B cell (primary cell): ENCODE measurements at regions not wholly inside any gene's neighbourhood (a gene's known extent, or its start where the extent isn't known, plus 50 kb on each side); places are given as distances from the start of the nearest gene placed in this dataset.

Experiments used
- ATAC-seq: fragments of 200-7000 bp; cut with Tn5 transposase; one replicate; pipeline ENCODE4 v1.10.0; 2021; ENCODE audit warnings: low read depth, mild to moderate bottlenecking, moderate number of reproducible peaks, moderate library complexity
- CTCF ChIA-PET: fragments of 350-600 bp; sonication (Branson Sonifier 250); formaldehyde crosslinking; loops from one replicate; lab custom pipeline; 2021; ENCODE audit warnings: antibody characterized with exemption, inconsistent platforms; lab: Charles Lee
- POLR2A ChIA-PET: fragments of 350-600 bp; sonication (Branson Sonifier 250); formaldehyde crosslinking; loops from one replicate; lab custom pipeline; 2021; ENCODE audit warnings: antibody characterized with exemption; lab: Charles Lee
- DNase-seq: peaks from one replicate; pipeline ENCODE4 v3.0.0; 2013
- H2AFZ ChIP-seq: 2 replicates; pipeline ENCODE4 v1.6.1; 2012; ENCODE audit warnings: mild to moderate bottlenecking, low read depth, low read length; ENCODE audit not compliant: insufficient read depth, poor library complexity, severe bottlenecking
- H3K27ac ChIP-seq, 2 donors: 1 replicate in 1 of 2; 2 replicates in 1 of 2; pipeline ENCODE4 v1.5.1; 2012 to 2013; ENCODE audit warnings: low read length in 2 of 2, mild to moderate bottlenecking in 2 of 2, moderate library complexity in 1 of 2
- H3K27me3 ChIP-seq, 4 experiments: fragments of 200-600 bp in 1 of 4; sonication (generic) in 1 of 4; replicated peaks in 1 of 4; 1 replicate in 2 of 4; 2 replicates in 2 of 4; pipeline versions ENCODE4 v1.6.1 to v1.7.0; 2013 to 2016; ENCODE audit warnings: low read length in 3 of 4, mild to moderate bottlenecking in 2 of 4, mixed read lengths in 1 of 4, moderate library complexity in 1 of 4; ENCODE audit not compliant: insufficient read depth in 4 of 4, control insufficient read depth in 3 of 4; ENCODE audit errors: control extremely low read depth in 1 of 4
- H3K36me3 ChIP-seq, 2 experiments: replicated peaks in 1 of 2; 1 replicate in 1 of 2; 2 replicates in 1 of 2; pipeline versions ENCODE4 v1.6.1 to v1.7.1; 2013; ENCODE audit warnings: low read length in 1 of 2; ENCODE audit not compliant: insufficient read depth in 2 of 2, control insufficient read depth in 1 of 2; ENCODE audit errors: control extremely low read depth in 1 of 2, extremely low read depth in 1 of 2
- H3K4me1 ChIP-seq, 2 donors: fragments of 200-600 bp in 1 of 2; sonication (generic) in 1 of 2; 1 replicate in 1 of 2; 2 replicates in 1 of 2; pipeline versions ENCODE4 v1.5.1 to v1.6.1; 2013 to 2017; ENCODE audit warnings: low read length in 2 of 2; ENCODE audit not compliant: control insufficient read depth in 2 of 2, insufficient read depth in 2 of 2
- H3K4me2 ChIP-seq: replicated peaks from 2 replicates; pipeline ENCODE3; 2012; ENCODE audit warnings: mild to moderate bottlenecking, low read depth, low read length; ENCODE audit not compliant: poor library complexity, severe bottlenecking
- H3K4me3 ChIP-seq, 5 experiments: fragments of 200-600 bp in 1 of 5; sonication (generic) in 1 of 5; 1 replicate in 3 of 5; 2 replicates in 2 of 5; pipeline versions ENCODE4 v1.5.1 to v1.7.0; 2011 to 2016; ENCODE audit warnings: low read length in 4 of 5, mild to moderate bottlenecking in 4 of 5, low read depth in 2 of 5, control low read depth in 1 of 5, moderate library complexity in 1 of 5; ENCODE audit not compliant: insufficient read depth in 1 of 5; ENCODE audit errors: control extremely low read depth in 1 of 5, extremely low read depth in 1 of 5
- H3K79me2 ChIP-seq: fragments of 200-600 bp; sonication (generic); one replicate; pipeline ENCODE4 v1.6.0; 2016; ENCODE audit warnings: low read length; ENCODE audit not compliant: control insufficient read depth, insufficient read depth
- H3K9ac ChIP-seq: fragments of 200-600 bp; sonication (generic); 2 replicates; pipeline ENCODE4 v1.6.1; 2017; ENCODE audit warnings: mild to moderate bottlenecking, low read length, moderate library complexity
- H3K9me3 ChIP-seq, 3 donors: one replicate each; pipeline versions ENCODE4 v1.6.1 to v1.7.1; 2013; ENCODE audit warnings: low read length in 2 of 3; ENCODE audit not compliant: control insufficient read depth in 2 of 3, insufficient read depth in 1 of 3; ENCODE audit errors: control extremely low read depth in 1 of 3
- H4K20me1 ChIP-seq: 2 replicates; pipeline ENCODE4 v1.6.0; 2012; ENCODE audit warnings: mild to moderate bottlenecking, low read length; ENCODE audit not compliant: insufficient read depth, control insufficient read depth, poor library complexity, severe bottlenecking
- H3K27ac Mint-ChIP-seq: one replicate; pipeline ENCODE4 v1.8.0; 2021; ENCODE audit warnings: mixed read lengths
- H3K27me3 Mint-ChIP-seq: one replicate; pipeline ENCODE4 v1.8.0; 2021; ENCODE audit warnings: mixed read lengths
- H3K4me1 Mint-ChIP-seq: one replicate; pipeline ENCODE4 v1.8.0; 2021; ENCODE audit warnings: mixed read lengths
- H3K4me3 Mint-ChIP-seq: one replicate; pipeline ENCODE4 v1.8.0; 2021; ENCODE audit warnings: mixed read lengths
- H3K9me3 Mint-ChIP-seq: one replicate; pipeline ENCODE4 v1.8.0; 2022; ENCODE audit warnings: mixed read lengths; ENCODE audit not compliant: insufficient read depth
- CTCF ChIP-seq: fragments of 200-600 bp; IDR thresholded peaks from one replicate; pipeline ENCODE4 v1.8.0; 2022; ENCODE audit warnings: antibody characterized with exemption, mild to moderate bottlenecking
- EZH2 ChIP-seq: IDR thresholded peaks from 2 replicates; pipeline ENCODE4 v1.6.1; 2012; ENCODE audit warnings: borderline replicate concordance, low read depth, mild to moderate bottlenecking, moderate library complexity, low read length; ENCODE audit not compliant: insufficient read depth, poor library complexity, severe bottlenecking
- WGBS: methylation state at CpG from one replicate; pipeline ENCODE4 v1.1.5; 2013; ENCODE audit warnings: missing lambda C conversion rate; ENCODE audit not compliant: insufficient coverage; 5-methylcytosine and 5-hydroxymethylcytosine counted together
- intact Hi-C: fragments of 100-400 bp; cut with micrococcal nuclease; formaldehyde crosslinking; loops from one replicate; pipeline ENCODE4 v1.10.0; 2022

DNA sequence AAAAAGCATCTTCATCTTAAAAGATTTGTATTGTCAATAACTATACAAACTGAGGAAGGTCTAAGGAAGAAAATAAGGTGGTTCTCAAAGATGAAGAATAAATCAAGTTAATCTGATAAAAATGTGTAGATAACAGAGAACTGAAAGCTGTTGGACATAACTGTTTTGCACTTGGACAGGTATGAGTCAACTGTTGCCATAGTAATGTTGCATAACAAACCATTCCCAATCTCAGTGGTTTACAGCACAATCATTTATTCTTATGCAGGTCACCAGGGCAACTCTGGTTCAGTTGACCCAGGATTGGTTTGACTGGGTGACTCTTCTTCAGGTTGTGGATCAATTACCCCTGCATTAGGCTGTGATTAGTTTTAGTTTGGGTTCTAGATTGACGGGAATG is 2197.7 kb downstream of the ARAP2 start:
- ChIA-PET POLR2A (no interaction called here), CTCF (no interaction called here)
- ATAC-seq (no peak), DNase-seq (no peak)
- H3K4me1 Mint-ChIP-seq: no peaks in the 10 kb centered on the region
- Histone ChIP-seq H3K4me2 (no peak overlapping the region), H3K9ac (no peak overlapping the region), H3K27me3 (no peaks in the 10 kb centered on the region), H3K4me3 (no peak overlapping the region), H3K79me2 (no peaks in the 10 kb centered on the region), H3K9me3 (no peaks in the 10 kb centered on the region), H3K27ac (no peak overlapping the region), H3K36me3 (no peaks in the 10 kb centered on the region), H4K20me1 (no peaks in the 10 kb centered on the region), H3K4me1 (no peaks in the 10 kb centered on the region), H2AFZ (no peak overlapping the region)
- H3K27me3 Mint-ChIP-seq: no peaks in the 10 kb centered on the region
- TF ChIP-seq EZH2 (no peak), CTCF (no peak)
- H3K4me3 Mint-ChIP-seq: no peak overlapping the region
- H3K9me3 Mint-ChIP-seq: no peaks in the 10 kb centered on the region
- H3K27ac Mint-ChIP-seq: no peak overlapping the region
- no CpG with 5 or more reads among the region's 1 CpG for WGBS
- intact Hi-C loops: no loop called here

- Histone ChIP-seq H3K4me1 (no peaks in the 10 kb centered on the region), H3K4me2 (no peak overlapping the region), H3K9ac (no peak overlapping the region), H4K20me1 (no peaks in the 10 kb centered on the region), H3K36me3 (no peaks in the 10 kb centered on the region), H3K9me3 (no peaks in the 10 kb centered on the region), H3K4me3 (no peak overlapping the region), H3K79me2 (no peaks in the 10 kb centered on the region), H3K27ac (no peak overlapping the region), H3K27me3 (no peaks in the 10 kb centered on the region), H2AFZ (no peak overlapping the region)
- TF ChIP-seq EZH2: no peak
- TF ChIP-seq CTCF: no peak
- H3K27ac Mint-ChIP-seq: no peak overlapping the region
- no peaks in the 10 kb centered on the region for H3K27me3 Mint-ChIP-seq
- H3K4me1 Mint-ChIP-seq: no peaks in the 10 kb centered on the region
- H3K4me3 Mint-ChIP-seq: no peak overlapping the region
- H3K9me3 Mint-ChIP-seq: no peaks in the 10 kb centered on the region
- POLR2A ChIA-PET: no interaction called here
- CTCF ChIA-PET: no interaction called here
- intact Hi-C loops: no loop called here
- DNase-seq (no peak), ATAC-seq (no peak)
- no CpG with 5 or more reads among the region's 3 CpGs for WGBS
Measured at GRCh38 chr4:34047363-34047762, 2197.0 kb downstream of the ARAP2 start.
